WTC11 (cell line): ENCODE measurements at regions not wholly inside any gene's neighbourhood (a gene's known extent, or its start where the extent isn't known, plus 50 kb on each side); places are given as distances from the start of the nearest gene placed in this dataset.

Experiments used
- AFF4 ChIP-seq: sonication (generic); formaldehyde crosslinking; IDR thresholded peaks from 2 replicates; pipeline ENCODE4 v1.8.1; 2023; ENCODE audit warnings: mild to moderate bottlenecking, missing genetic modification reagents, borderline replicate concordance
- ATF1 ChIP-seq: sonication (generic); formaldehyde crosslinking; IDR thresholded peaks from 2 replicates; pipeline ENCODE4 v1.8.1; 2023; ENCODE audit warnings: mild to moderate bottlenecking, moderate library complexity, missing genetic modification reagents
- CREB1 ChIP-seq: sonication (generic); formaldehyde crosslinking; IDR thresholded peaks from 2 replicates; pipeline ENCODE4 v1.8.0; 2023; ENCODE audit warnings: mild to moderate bottlenecking, missing genetic modification reagents
- CTCF ChIP-seq: fragments of 200-600 bp; IDR thresholded peaks from 2 replicates; pipeline ENCODE4 v1.8.0; 2022; ENCODE audit warnings: antibody characterized with exemption
- ESRRA ChIP-seq: sonication (generic); formaldehyde crosslinking; IDR thresholded peaks from 2 replicates; pipeline ENCODE4 v1.8.1; 2022; ENCODE audit warnings: mild to moderate bottlenecking, missing genetic modification reagents, borderline replicate concordance
- FOXJ3 ChIP-seq: sonication (generic); formaldehyde crosslinking; IDR thresholded peaks from 2 replicates; pipeline ENCODE4 v1.9.0; 2021; ENCODE audit warnings: missing genetic modification reagents, mild to moderate bottlenecking, borderline replicate concordance
- FOXP1 ChIP-seq: sonication (generic); formaldehyde crosslinking; IDR thresholded peaks from 2 replicates; pipeline ENCODE4 v1.8.0; 2022; ENCODE audit warnings: missing genetic modification reagents, mild to moderate bottlenecking, moderate library complexity, borderline replicate concordance
- JUN ChIP-seq: sonication (generic); formaldehyde crosslinking; IDR thresholded peaks from 2 replicates; pipeline ENCODE4 v1.8.0; 2023; ENCODE audit warnings: mild to moderate bottlenecking, missing genetic modification reagents
- MAX ChIP-seq: sonication (generic); formaldehyde crosslinking; IDR thresholded peaks from 2 replicates; pipeline ENCODE4 v1.8.0; 2022; ENCODE audit warnings: mild to moderate bottlenecking, missing genetic modification reagents
- ZNF425 ChIP-seq: fragments of 250-450 bp; sonication (Bioruptor Pico); conservative IDR thresholded peaks from 2 replicates; pipeline ENCODE4 v1.9.0; 2021; ENCODE audit warnings: mild to moderate bottlenecking
- ZNF532 ChIP-seq: fragments of 250-450 bp; sonication (Bioruptor Pico); IDR thresholded peaks from 2 replicates; pipeline ENCODE4 v1.9.0; 2021; ENCODE audit warnings: mild to moderate bottlenecking, borderline replicate concordance
- ZSCAN18 ChIP-seq: fragments of 250-450 bp; sonication (Bioruptor Pico); IDR thresholded peaks from 2 replicates; pipeline ENCODE4 v2.1.2; 2022; ENCODE audit warnings: mild to moderate bottlenecking, moderate library complexity

- TF ChIP-seq CREB1 (CRISPR knock-in tag), result no peak
- no peak for TF ChIP-seq ESRRA (CRISPR knock-in tag)
- TF ChIP-seq ZSCAN18 (CRISPR knock-in tag), result no peak
- TF ChIP-seq ATF1 (CRISPR knock-in tag), result no peak
- TF ChIP-seq ZNF425 (CRISPR knock-in tag), result no peak
- no peak for TF ChIP-seq MAX (CRISPR knock-in tag)
- TF ChIP-seq CTCF, result no peak
- TF ChIP-seq ZNF532 (CRISPR knock-in tag), result no peak
- no peak for TF ChIP-seq AFF4 (CRISPR knock-in tag)
- TF ChIP-seq FOXP1 (CRISPR knock-in tag), result no peak
- TF ChIP-seq FOXJ3 (CRISPR knock-in tag), result no peak
- TF ChIP-seq JUN (CRISPR knock-in tag), result no peak
Observed at GRCh38 chr6:18707714-18708439, 320.7 kb downstream of the RNF144B start.
